ENCODE measurements at regions not wholly inside any gene's neighbourhood (a gene's known extent, or its start where the extent isn't known, plus 50 kb on each side); places are given as distances from the start of the nearest gene placed in this dataset.

GRCh38 chr14:53519137-53519536 lies 366.0 kb upstream of the DDHD1 start:
- DNase-seq (ENCODE audit: insufficient read length, low spot score) (no peak), FAIRE-seq (no peak)
- no peak for TF ChIP-seq CTCF (IDR thresholded peaks at IDR 0.05; ENCODE audit: insufficient read depth, missing control alignments)

DNA sequence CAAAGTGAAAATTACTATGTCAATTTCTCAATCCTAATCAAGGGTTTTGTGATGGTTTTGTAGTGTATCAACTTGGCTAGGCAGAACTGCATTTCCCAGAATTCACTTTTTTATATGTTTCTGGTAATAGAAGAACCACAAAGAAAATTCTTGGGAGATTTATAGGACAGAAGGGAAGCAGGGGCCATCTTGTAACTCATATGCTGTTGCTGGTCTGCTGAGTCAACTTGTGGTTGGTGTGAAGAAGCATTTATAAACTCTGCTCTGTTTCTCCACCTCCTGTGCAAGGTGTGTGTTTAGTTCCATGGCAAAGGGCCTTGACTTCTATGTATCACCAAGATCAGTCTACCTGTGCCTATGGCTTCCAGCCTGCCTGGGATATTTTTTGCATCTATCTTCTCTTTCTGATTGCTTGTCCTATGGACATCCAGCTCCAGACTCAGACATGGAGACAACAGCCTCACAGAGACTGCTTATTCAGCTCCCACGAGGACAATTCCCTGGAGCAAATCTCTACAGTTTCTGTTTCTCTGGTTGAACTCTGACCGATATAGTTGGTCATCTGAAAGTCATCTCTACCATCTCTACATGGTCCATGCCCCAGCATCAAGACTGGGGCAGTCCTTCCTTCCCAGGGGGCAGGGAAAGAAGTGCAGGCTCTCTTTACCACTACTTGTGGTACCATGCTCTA lies 364.3 kb upstream of the DDHD1 start:
- DNase-seq (ENCODE audit: insufficient read length, low spot score) (no peak), FAIRE-seq (no peak)
- no peak for TF ChIP-seq CTCF (IDR thresholded peaks at IDR 0.05; ENCODE audit: insufficient read depth, missing control alignments)

- FAIRE-seq: no peak
- no peak for TF ChIP-seq CTCF (IDR thresholded peaks at IDR 0.05; ENCODE audit: insufficient read depth, missing control alignments)
- no peak for DNase-seq (ENCODE audit: insufficient read length, low spot score)
These were observed 363.2 kb upstream of the DDHD1 start for GRCh38 chr14:53516261-53516774.

DNA sequence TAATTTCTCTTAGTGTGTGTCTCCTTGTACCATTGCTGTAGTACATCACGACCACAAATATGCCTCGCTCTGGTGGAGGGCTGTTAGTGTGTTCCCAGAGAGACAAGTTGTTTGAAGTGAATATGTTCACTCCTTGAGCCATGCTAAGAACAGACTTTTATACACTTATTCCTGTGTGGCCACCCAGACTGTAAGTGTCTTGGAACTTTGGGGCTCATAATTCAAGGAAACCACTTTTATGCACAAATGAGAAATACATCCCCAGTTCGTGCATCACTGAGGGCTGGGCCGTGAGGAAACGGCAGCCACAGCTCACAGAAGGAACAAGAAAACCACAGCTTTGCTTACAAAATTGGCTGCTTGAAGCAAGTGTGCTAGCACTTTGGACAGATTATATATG lies 362.2 kb upstream of the DDHD1 start:
- no peak for TF ChIP-seq CTCF (IDR thresholded peaks at IDR 0.05; ENCODE audit: insufficient read depth, missing control alignments)
- DNase-seq (ENCODE audit: insufficient read length, low spot score): no peak

GRCh38 chr14:53514197-53514596 lies 361.1 kb upstream of the DDHD1 start:
- no peak for FAIRE-seq

More for the DNA sequence above, 362.2 kb upstream of the DDHD1 start:
- no peak for FAIRE-seq

GRCh38 chr14:53510281-53510912 lies 357.3 kb upstream of the DDHD1 start:
- no peak for TF ChIP-seq CTCF (IDR thresholded peaks at IDR 0.05; ENCODE audit: insufficient read depth, missing control alignments)
- FAIRE-seq (no peak), DNase-seq (ENCODE audit: insufficient read length, low spot score) (no peak)

More at GRCh38 chr14:53514197-53514596, 361.1 kb upstream of the DDHD1 start:
- no peak for DNase-seq (ENCODE audit: insufficient read length, low spot score)
- no peak for TF ChIP-seq CTCF (IDR thresholded peaks at IDR 0.05; ENCODE audit: insufficient read depth, missing control alignments)

Measured in D721Med (cell line).